Adrenal gland (tissue), 5 donors: ENCODE measurements at regions not wholly inside any gene's neighbourhood (a gene's known extent, or its start where the extent isn't known, plus 50 kb on each side); places are given as distances from the start of the nearest gene placed in this dataset.

Source experiments
- POLR2A ChIP-seq, 2 donors: fragments of 450-650 bp; IDR thresholded peaks; one replicate each; pipeline ENCODE4 v1.6.1; 2017; ENCODE audit warnings: antibody characterized with exemption in 2 of 2, mild to moderate bottlenecking in 2 of 2, moderate library complexity in 1 of 2
- TF ChIP-seq, protein P1 (sequence below), 6 experiments: fragments of 450-650 bp in 4 of 6; fragments of 200-600 bp in 2 of 6; sonication (generic) in 1 of 6; IDR thresholded peaks; 1 replicate in 5 of 6; 2 replicates in 1 of 6; pipeline versions ENCODE4 v1.5.1 to v1.8.0; 2016 to 2021; ENCODE audit warnings: antibody characterized with exemption in 6 of 6, mild to moderate bottlenecking in 2 of 6, moderate library complexity in 1 of 6
- donor health status: DM: no; HTN: no; CAD: no.

DNA sequence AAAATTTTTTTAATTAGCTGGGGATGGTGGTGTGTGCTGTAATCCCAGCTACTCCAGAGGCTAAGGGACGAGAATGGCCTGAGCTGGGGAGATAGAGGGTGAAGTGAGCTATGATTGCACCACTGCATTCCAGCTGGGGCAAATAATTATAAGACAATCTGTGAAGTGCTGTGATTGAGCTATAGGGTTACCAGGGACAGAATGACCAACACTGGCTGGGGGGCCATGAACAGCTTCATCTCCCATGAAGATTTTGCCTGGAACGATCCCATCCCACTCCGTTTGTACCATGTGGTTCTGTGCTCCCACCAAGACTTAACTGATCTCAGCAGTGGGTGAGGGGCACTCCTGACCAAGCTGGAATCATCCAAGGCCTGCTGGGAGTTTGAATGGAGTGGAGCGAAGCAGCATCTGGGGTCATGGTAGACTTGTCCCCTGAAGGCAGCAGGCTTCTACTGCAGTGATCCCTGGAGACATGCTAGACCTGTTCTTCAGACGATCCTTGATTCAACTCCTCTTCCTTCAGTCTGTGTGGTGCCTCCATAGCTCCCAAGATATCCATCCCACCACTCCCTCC lies 53.6 kb upstream of the CTPS1 start:
- TF ChIP-seq POLR2A (IDR thresholded peaks at IDR 0.05) = no peak
- TF ChIP-seq, protein P1, sequence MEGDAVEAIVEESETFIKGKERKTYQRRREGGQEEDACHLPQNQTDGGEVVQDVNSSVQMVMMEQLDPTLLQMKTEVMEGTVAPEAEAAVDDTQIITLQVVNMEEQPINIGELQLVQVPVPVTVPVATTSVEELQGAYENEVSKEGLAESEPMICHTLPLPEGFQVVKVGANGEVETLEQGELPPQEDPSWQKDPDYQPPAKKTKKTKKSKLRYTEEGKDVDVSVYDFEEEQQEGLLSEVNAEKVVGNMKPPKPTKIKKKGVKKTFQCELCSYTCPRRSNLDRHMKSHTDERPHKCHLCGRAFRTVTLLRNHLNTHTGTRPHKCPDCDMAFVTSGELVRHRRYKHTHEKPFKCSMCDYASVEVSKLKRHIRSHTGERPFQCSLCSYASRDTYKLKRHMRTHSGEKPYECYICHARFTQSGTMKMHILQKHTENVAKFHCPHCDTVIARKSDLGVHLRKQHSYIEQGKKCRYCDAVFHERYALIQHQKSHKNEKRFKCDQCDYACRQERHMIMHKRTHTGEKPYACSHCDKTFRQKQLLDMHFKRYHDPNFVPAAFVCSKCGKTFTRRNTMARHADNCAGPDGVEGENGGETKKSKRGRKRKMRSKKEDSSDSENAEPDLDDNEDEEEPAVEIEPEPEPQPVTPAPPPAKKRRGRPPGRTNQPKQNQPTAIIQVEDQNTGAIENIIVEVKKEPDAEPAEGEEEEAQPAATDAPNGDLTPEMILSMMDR (IDR thresholded peaks at IDR 0.05) = no peak
